GM19099 (cell line): ENCODE measurements at regions not wholly inside any gene's neighbourhood (a gene's known extent, or its start where the extent isn't known, plus 50 kb on each side); places are given as distances from the start of the nearest gene placed in this dataset.

Experiments used
- POLR2A ChIP-seq: IDR thresholded peaks from 3 replicates; pipeline ENCODE4 v1.6.1; 2011; ENCODE audit warnings: low read depth; ENCODE audit not compliant: insufficient read length; ENCODE audit errors: extremely low read depth

GRCh38 chr14:66377574-66377973 lies 108.6 kb upstream of the CCDC196 start:
- no peak for TF ChIP-seq POLR2A

GRCh38 chr14:66378712-66379505 lies 107.3 kb upstream of the CCDC196 start:
- TF ChIP-seq POLR2A: no peak

GRCh38 chr14:66380143-66380542 lies 106.0 kb upstream of the CCDC196 start:
- TF ChIP-seq POLR2A: no peak

- TF ChIP-seq POLR2A: no peak
These were observed 104.4 kb upstream of the CCDC196 start for GRCh38 chr14:66381755-66382154.

- TF ChIP-seq POLR2A: no peak
These were observed 102.9 kb upstream of the CCDC196 start for GRCh38 chr14:66383257-66383656.

GRCh38 chr14:66383771-66384170 lies 102.4 kb upstream of the CCDC196 start:
- TF ChIP-seq POLR2A: no peak

GRCh38 chr14:66388516-66388915 lies 97.7 kb upstream of the CCDC196 start:
- TF ChIP-seq POLR2A: no peak

GRCh38 chr14:66389481-66389880 lies 96.7 kb upstream of the CCDC196 start:
- no peak for TF ChIP-seq POLR2A

- no peak for TF ChIP-seq POLR2A
These were observed 90.9 kb upstream of the CCDC196 start for GRCh38 chr14:66395300-66395699.

- no peak for TF ChIP-seq POLR2A
These were observed 90.0 kb upstream of the CCDC196 start for GRCh38 chr14:66396164-66396563.

GRCh38 chr14:66398437-66398836 lies 87.7 kb upstream of the CCDC196 start:
- no peak for TF ChIP-seq POLR2A

GRCh38 chr14:66401449-66402095 lies 84.6 kb upstream of the CCDC196 start:
- no peak for TF ChIP-seq POLR2A

- TF ChIP-seq POLR2A: no peak
These were observed 83.0 kb upstream of the CCDC196 start for GRCh38 chr14:66403183-66403582.

GRCh38 chr14:66404051-66404545 lies 82.1 kb upstream of the CCDC196 start:
- TF ChIP-seq POLR2A: no peak

- TF ChIP-seq POLR2A: no peak
These were observed 81.0 kb upstream of the CCDC196 start for GRCh38 chr14:66405158-66405557.

- TF ChIP-seq POLR2A: no peak
These were observed 72.3 kb upstream of the CCDC196 start for GRCh38 chr14:66413901-66414300.

GRCh38 chr14:66414511-66414910 lies 71.7 kb upstream of the CCDC196 start:
- no peak for TF ChIP-seq POLR2A
